ENCODE measurements at regions not wholly inside any gene's neighbourhood (a gene's known extent, or its start where the extent isn't known, plus 50 kb on each side); places are given as distances from the start of the nearest gene placed in this dataset.
"Not testable (repeated sequence)": the region's sequence is repeated elsewhere in the genome, so short reads cannot be mapped to it uniquely, and the experiment has no call there.

- H3K4me3 ChIP-seq (ENCODE audit: low read depth, low read length); H3K27me3 ChIP-seq (ENCODE audit: control insufficient read depth, insufficient read depth, low read length); CTCF ChIA-PET; H3K36me3 ChIP-seq (ENCODE audit: control insufficient read depth, insufficient read depth, low read length); POLR2A ChIA-PET; DNase-seq (ENCODE audit: low read depth): not testable (repeated sequence)
- TF ChIP-seq, protein P1, sequence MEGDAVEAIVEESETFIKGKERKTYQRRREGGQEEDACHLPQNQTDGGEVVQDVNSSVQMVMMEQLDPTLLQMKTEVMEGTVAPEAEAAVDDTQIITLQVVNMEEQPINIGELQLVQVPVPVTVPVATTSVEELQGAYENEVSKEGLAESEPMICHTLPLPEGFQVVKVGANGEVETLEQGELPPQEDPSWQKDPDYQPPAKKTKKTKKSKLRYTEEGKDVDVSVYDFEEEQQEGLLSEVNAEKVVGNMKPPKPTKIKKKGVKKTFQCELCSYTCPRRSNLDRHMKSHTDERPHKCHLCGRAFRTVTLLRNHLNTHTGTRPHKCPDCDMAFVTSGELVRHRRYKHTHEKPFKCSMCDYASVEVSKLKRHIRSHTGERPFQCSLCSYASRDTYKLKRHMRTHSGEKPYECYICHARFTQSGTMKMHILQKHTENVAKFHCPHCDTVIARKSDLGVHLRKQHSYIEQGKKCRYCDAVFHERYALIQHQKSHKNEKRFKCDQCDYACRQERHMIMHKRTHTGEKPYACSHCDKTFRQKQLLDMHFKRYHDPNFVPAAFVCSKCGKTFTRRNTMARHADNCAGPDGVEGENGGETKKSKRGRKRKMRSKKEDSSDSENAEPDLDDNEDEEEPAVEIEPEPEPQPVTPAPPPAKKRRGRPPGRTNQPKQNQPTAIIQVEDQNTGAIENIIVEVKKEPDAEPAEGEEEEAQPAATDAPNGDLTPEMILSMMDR (IDR thresholded peaks at IDR 0.05; ENCODE audit: insufficient read depth, low read depth, low read length): peak; percentile 66
These were observed 249.4 kb upstream of the NOTCH2NLA start for GRCh38 chr1:146478125-146478720.

- H3K36me3 ChIP-seq (ENCODE audit: control insufficient read depth, insufficient read depth, low read length); H3K27me3 ChIP-seq (ENCODE audit: control insufficient read depth, insufficient read depth, low read length); DNase-seq (ENCODE audit: low read depth); CTCF ChIA-PET; POLR2A ChIA-PET; H3K4me3 ChIP-seq (ENCODE audit: low read depth, low read length): not testable (repeated sequence)
These were observed 246.3 kb upstream of the NOTCH2NLA start for GRCh38 chr1:146475086-146475485.

DNA sequence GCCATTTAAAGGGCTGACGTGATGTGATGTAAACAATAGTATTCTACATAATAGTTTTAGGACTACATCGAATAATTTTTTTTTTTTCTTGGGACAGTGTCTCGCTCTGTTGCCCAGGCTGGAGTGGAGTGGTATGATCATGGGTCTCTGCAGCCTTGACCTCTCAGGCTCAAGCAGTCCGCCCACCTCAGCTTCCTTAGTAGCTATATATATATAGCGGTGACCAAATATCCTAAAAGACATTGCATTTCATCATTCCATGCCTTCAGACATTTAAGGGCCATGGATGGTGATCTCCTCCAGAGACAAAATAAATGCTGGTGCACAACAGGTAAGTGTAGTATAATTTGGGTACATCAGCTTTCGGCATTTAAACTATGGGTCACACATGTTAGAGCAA lies 245.4 kb upstream of the NOTCH2NLA start:
- H3K27me3 ChIP-seq (ENCODE audit: control insufficient read depth, insufficient read depth, low read length); DNase-seq (ENCODE audit: low read depth); H3K36me3 ChIP-seq (ENCODE audit: control insufficient read depth, insufficient read depth, low read length); CTCF ChIA-PET; H3K4me3 ChIP-seq (ENCODE audit: low read depth, low read length); POLR2A ChIA-PET: not testable (repeated sequence)

GRCh38 chr1:146472192-146472861 lies 243.5 kb upstream of the NOTCH2NLA start:
- DNase-seq (ENCODE audit: low read depth); H3K36me3 ChIP-seq (ENCODE audit: control insufficient read depth, insufficient read depth, low read length); CTCF ChIA-PET; POLR2A ChIA-PET; H3K27me3 ChIP-seq (ENCODE audit: control insufficient read depth, insufficient read depth, low read length): not testable (repeated sequence)
- peak overlapping the region; percentile 31 for H3K4me3 ChIP-seq (ENCODE audit: low read depth, low read length)

DNA sequence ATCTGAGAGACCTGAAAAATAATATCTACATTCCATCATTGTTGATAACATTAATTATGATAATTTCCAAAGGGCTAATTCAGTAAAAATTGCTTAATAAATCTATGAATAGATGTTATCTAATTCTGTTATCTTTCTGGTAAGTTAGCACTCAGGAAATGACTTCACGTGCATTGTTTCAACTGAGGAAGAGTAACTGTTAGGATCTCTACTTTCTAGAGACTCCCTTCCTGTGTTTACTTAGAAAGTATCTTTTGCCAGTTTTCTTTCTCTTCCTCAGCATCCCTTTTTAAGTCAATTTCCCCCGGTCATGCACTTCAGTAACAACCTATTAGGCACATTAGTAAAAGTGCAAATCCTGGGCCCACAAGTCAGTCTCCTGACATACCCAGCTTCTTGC lies 231.1 kb upstream of the NOTCH2NLA start:
- H3K4me3 ChIP-seq (ENCODE audit: low read depth, low read length); POLR2A ChIA-PET; H3K27me3 ChIP-seq (ENCODE audit: control insufficient read depth, insufficient read depth, low read length); CTCF ChIA-PET; DNase-seq (ENCODE audit: low read depth); H3K36me3 ChIP-seq (ENCODE audit: control insufficient read depth, insufficient read depth, low read length): not testable (repeated sequence)

GRCh38 chr1:146459308-146459707 lies 230.5 kb upstream of the NOTCH2NLA start:
- CTCF ChIA-PET; H3K36me3 ChIP-seq (ENCODE audit: control insufficient read depth, insufficient read depth, low read length); H3K27me3 ChIP-seq (ENCODE audit: control insufficient read depth, insufficient read depth, low read length); POLR2A ChIA-PET; H3K4me3 ChIP-seq (ENCODE audit: low read depth, low read length); DNase-seq (ENCODE audit: low read depth): not testable (repeated sequence)

- POLR2A ChIA-PET, CTCF ChIA-PET: not testable (repeated sequence)
These were observed 220.0 kb upstream of the NOTCH2NLA start for GRCh38 chr1:146448877-146449246.

GRCh38 chr1:146448212-146448876 lies 219.5 kb upstream of the NOTCH2NLA start:
- CTCF ChIA-PET; H3K27me3 ChIP-seq (ENCODE audit: control insufficient read depth, insufficient read depth, low read length); POLR2A ChIA-PET; H3K4me3 ChIP-seq (ENCODE audit: low read depth, low read length); H3K36me3 ChIP-seq (ENCODE audit: control insufficient read depth, insufficient read depth, low read length); DNase-seq (ENCODE audit: low read depth): not testable (repeated sequence)
- TF ChIP-seq, protein P1 (IDR thresholded peaks at IDR 0.05; ENCODE audit: insufficient read depth, low read depth, low read length): peak; percentile 15; the same call in 1 of the 2 replicates

More at GRCh38 chr1:146448877-146449246, 220.0 kb upstream of the NOTCH2NLA start:
- not testable (repeated sequence) for H3K4me3 ChIP-seq (ENCODE audit: low read depth, low read length); H3K27me3 ChIP-seq (ENCODE audit: control insufficient read depth, insufficient read depth, low read length); DNase-seq (ENCODE audit: low read depth); H3K36me3 ChIP-seq (ENCODE audit: control insufficient read depth, insufficient read depth, low read length)

GRCh38 chr1:146443871-146444222 lies 215.0 kb upstream of the NOTCH2NLA start:
- peak overlapping the region; percentile 37 for H3K4me3 ChIP-seq (ENCODE audit: low read depth, low read length)
- H3K36me3 ChIP-seq (ENCODE audit: control insufficient read depth, insufficient read depth, low read length): not testable (repeated sequence)

GRCh38 chr1:146443088-146443870 lies 214.5 kb upstream of the NOTCH2NLA start:
- H3K4me3 ChIP-seq (ENCODE audit: low read depth, low read length); CTCF ChIA-PET; H3K36me3 ChIP-seq (ENCODE audit: control insufficient read depth, insufficient read depth, low read length); H3K27me3 ChIP-seq (ENCODE audit: control insufficient read depth, insufficient read depth, low read length); DNase-seq (ENCODE audit: low read depth); POLR2A ChIA-PET: not testable (repeated sequence)

More at GRCh38 chr1:146443871-146444222, 215.0 kb upstream of the NOTCH2NLA start:
- H3K27me3 ChIP-seq (ENCODE audit: control insufficient read depth, insufficient read depth, low read length); DNase-seq (ENCODE audit: low read depth); CTCF ChIA-PET; POLR2A ChIA-PET: not testable (repeated sequence)

- POLR2A ChIA-PET; H3K27me3 ChIP-seq (ENCODE audit: control insufficient read depth, insufficient read depth, low read length); DNase-seq (ENCODE audit: low read depth); H3K36me3 ChIP-seq (ENCODE audit: control insufficient read depth, insufficient read depth, low read length); CTCF ChIA-PET; H3K4me3 ChIP-seq (ENCODE audit: low read depth, low read length): not testable (repeated sequence)
These were observed 209.7 kb upstream of the NOTCH2NLA start for GRCh38 chr1:146438543-146438942.

Data from BJ (cell line).